GM12878 (cell line): ENCODE measurements at regions not wholly inside any gene's neighbourhood (a gene's known extent, or its start where the extent isn't known, plus 50 kb on each side); places are given as distances from the start of the nearest gene placed in this dataset.

Source experiments
- ATAC-seq: fragments of 200-7000 bp; cut with Tn5 transposase; 3 replicates; pipeline ENCODE4 v1.9.1; 2020; ENCODE audit warnings: mild to moderate bottlenecking, moderate library complexity
- BruUV-seq: library from RNA; stranded (reverse); fragments of 400-500 nt; replicated peaks from 2 replicates; lab custom pipeline; 2021; lab: Mats Ljungman, UMichigan
- CTCF ChIA-PET: fragments of 300-600 bp; sonication (Branson Sonifier 250); formaldehyde crosslinking; extraction: SDS; loops from one replicate; lab custom pipeline; 2021; ENCODE audit warnings: inconsistent platforms; lab: Yijun Ruan, JAX
- POLR2A ChIA-PET: fragments of 350-600 bp; formaldehyde crosslinking; extraction: SDS; loops from one replicate; lab custom pipeline; 2021; ENCODE audit warnings: inconsistent platforms; lab: Charles Lee
- RAD21 ChIA-PET: fragments of 300-600 bp; sonication (Branson Sonifier 250); formaldehyde crosslinking; loops from one replicate; lab custom pipeline; 2023; ENCODE audit warnings: antibody characterized with exemption; ENCODE audit not compliant: unreplicated experiment; lab: Charles Lee
- SMC1A ChIA-PET: fragments of 300-600 bp; sonication (Branson Sonifier 250); formaldehyde crosslinking; loops from one replicate; lab custom pipeline; 2023; ENCODE audit not compliant: unreplicated experiment, uncharacterized antibody; lab: Charles Lee
- DNase-seq: peaks from one replicate; pipeline ENCODE4 v3.0.0-alpha.2; 2011; ENCODE audit warnings: low read depth, low spot score
- FAIRE-seq: peaks from 3 replicates; lab custom pipeline; 2011; peaks lifted over from hg19 to GRCh38; lab: Jason Lieb, UNC
- H2AFZ ChIP-seq: 2 replicates; pipeline ENCODE4 v1.6.0; 2011; ENCODE audit warnings: low read depth, low read length, control low read depth; ENCODE audit not compliant: control insufficient read depth
- H3K27ac ChIP-seq: 2 replicates; pipeline ENCODE4 v1.5.1; 2011; ENCODE audit warnings: control low read depth; ENCODE audit not compliant: control insufficient read depth, insufficient read depth
- H3K27me3 ChIP-seq, 2 experiments: replicated peaks in 1 of 2; 2 replicates each; pipeline versions ENCODE4 v1.6.0 to v1.6.1; 2011; ENCODE audit warnings: low read length in 1 of 2; ENCODE audit not compliant: control insufficient read depth in 2 of 2, insufficient read depth in 2 of 2
- H3K36me3 ChIP-seq, 2 experiments: 2 replicates each; pipeline ENCODE4 v1.5.1; 2011; ENCODE audit warnings: low read length in 1 of 2; ENCODE audit not compliant: control insufficient read depth in 2 of 2, insufficient read depth in 2 of 2
- H3K4me1 ChIP-seq: 2 replicates; pipeline ENCODE4 v1.6.1; 2011; ENCODE audit warnings: mild to moderate bottlenecking, low read length, moderate library complexity, mixed read lengths; ENCODE audit not compliant: control insufficient read depth, insufficient read depth
- H3K4me2 ChIP-seq: 2 replicates; pipeline ENCODE4 v1.6.0; 2011; ENCODE audit warnings: control low read depth; ENCODE audit not compliant: control insufficient read depth, insufficient read depth
- H3K4me3 ChIP-seq: fragments of 200-600 bp; sonication (generic); 2 replicates; pipeline ENCODE4 v1.5.1; 2016
- H3K79me2 ChIP-seq: 2 replicates; pipeline ENCODE4 v1.6.0; 2011; ENCODE audit warnings: low read length; ENCODE audit not compliant: control insufficient read depth, insufficient read depth
- H3K9ac ChIP-seq: 2 replicates; pipeline ENCODE4 v1.8.0; 2011; ENCODE audit warnings: low read length, control low read depth, mixed read lengths; ENCODE audit not compliant: control insufficient read depth, insufficient read depth
- H3K9me3 ChIP-seq: replicated peaks from 3 replicates; pipeline ENCODE4 v1.5.1; 2011; ENCODE audit warnings: mild to moderate bottlenecking, low read length; ENCODE audit not compliant: control insufficient read depth, insufficient read depth
- H4K20me1 ChIP-seq: 2 replicates; pipeline ENCODE4 v1.6.0; 2011; ENCODE audit not compliant: control insufficient read depth, insufficient read depth
- ATF2 ChIP-seq: IDR thresholded peaks from 2 replicates; pipeline ENCODE4 v1.6.1; 2012; ENCODE audit warnings: low read length, inconsistent platforms
- BCL3 ChIP-seq: IDR thresholded peaks from 2 replicates; pipeline ENCODE4 v1.6.1; 2011; ENCODE audit warnings: borderline replicate concordance, low read depth, mild to moderate bottlenecking, moderate library complexity, low read length; ENCODE audit not compliant: insufficient read depth, poor library complexity, severe bottlenecking
- CEBPB ChIP-seq, 2 experiments: fragments of 150-350 bp in 1 of 2; IDR thresholded peaks; 2 replicates each; pipeline ENCODE4 v1.6.1; 2012 to 2014; ENCODE audit warnings: low read depth in 2 of 2, low read length in 2 of 2, borderline replicate concordance in 1 of 2, inconsistent platforms in 1 of 2
- CREB1 ChIP-seq: IDR thresholded peaks from 2 replicates; pipeline ENCODE4 v1.6.1; 2012; ENCODE audit warnings: low read depth, mild to moderate bottlenecking, inconsistent platforms
- CTCF ChIP-seq, 3 experiments: IDR thresholded peaks in 2 of 3; conservative IDR thresholded peaks in 1 of 3; 2 replicates each; pipeline ENCODE4 v1.5.1; 2011; ENCODE audit warnings: low read depth in 3 of 3, low read length in 3 of 3, mild to moderate bottlenecking in 3 of 3, control low read depth in 2 of 3, moderate library complexity in 2 of 3, inconsistent platforms in 1 of 3, mixed read lengths in 1 of 3; ENCODE audit not compliant: control insufficient read depth in 2 of 3, insufficient read depth in 1 of 3; ENCODE audit errors: extremely low read depth in 1 of 3
- EP300 ChIP-seq, 2 experiments: fragments of 150-350 bp in 1 of 2; IDR thresholded peaks; 2 replicates each; pipeline ENCODE4 v1.6.1; 2011 to 2012; ENCODE audit warnings: low read depth in 2 of 2, low read length in 2 of 2, borderline replicate concordance in 1 of 2, improper control_type of control experiment in 1 of 2, inconsistent platforms in 1 of 2; ENCODE audit not compliant: control insufficient read depth in 1 of 2
- NR2C1 ChIP-seq: fragments of 450-650 bp; IDR thresholded peaks from 2 replicates; pipeline ENCODE4 v1.6.1; 2017; ENCODE audit warnings: antibody characterized with exemption, mild to moderate bottlenecking, moderate library complexity
- RAD21 ChIP-seq: IDR thresholded peaks from 2 replicates; pipeline ENCODE4 v1.6.1; 2011; ENCODE audit warnings: mild to moderate bottlenecking, low read depth, low read length, moderate library complexity; ENCODE audit not compliant: insufficient read depth
- RELB ChIP-seq: fragments of 450-650 bp; IDR thresholded peaks from 2 replicates; pipeline ENCODE4 v1.6.1; 2017; ENCODE audit warnings: low read depth, mild to moderate bottlenecking, moderate library complexity
- TAF1 ChIP-seq: IDR thresholded peaks from 2 replicates; pipeline ENCODE4 v1.6.1; 2011; ENCODE audit warnings: mild to moderate bottlenecking, low read depth, low read length, borderline replicate concordance
- USF1 ChIP-seq: IDR thresholded peaks from 2 replicates; pipeline ENCODE4 v1.6.1; 2011; ENCODE audit warnings: borderline replicate concordance, low read depth, mild to moderate bottlenecking, moderate library complexity, mixed read lengths, low read length; ENCODE audit not compliant: insufficient read depth; ENCODE audit errors: extremely low read length
- ZBTB4 ChIP-seq: fragments of 450-650 bp; formaldehyde crosslinking; IDR thresholded peaks from 2 replicates; pipeline ENCODE4 v1.4.0; 2022; ENCODE audit warnings: mild to moderate bottlenecking, moderate library complexity
- whole genome bisulfite sequencing: methylation state at CpG from one replicate; pipeline ENCODE4 v1.1.6; 2016; ENCODE audit warnings: low lambda C conversion rate; ENCODE audit not compliant: insufficient replicate concordance, insufficient coverage; ENCODE audit errors: missing lambda C conversion rate; 5-methylcytosine and 5-hydroxymethylcytosine counted together
- in situ Hi-C: fragments of 300-500 bp; cut with MboI; formaldehyde crosslinking; loops from 9 replicates; pipeline ENCODE4 v1.14.3; 2018; ENCODE audit warnings: mixed read lengths
- intact Hi-C: fragments of 100-400 bp; cut with micrococcal nuclease; formaldehyde crosslinking; loops from one replicate; pipeline ENCODE4 v1.14.2; 2022; ENCODE audit not compliant: unreplicated experiment

GRCh38 chr10:118917701-118918100 is 111.8 kb upstream of the NANOS1 start:
- Histone ChIP-seq H3K27me3 (no peaks in the 10 kb centered on the region; a peak in 1 of 4 replicates), H3K4me3 (no peak overlapping the region), H3K27ac (no peak overlapping the region), H3K9ac (no peak overlapping the region), H3K4me1 (no peaks in the 10 kb centered on the region), H3K4me2 (no peak overlapping the region), H3K79me2 (no peaks in the 10 kb centered on the region), H4K20me1 (no peaks in the 10 kb centered on the region), H2AFZ (no peak overlapping the region), H3K9me3 (no peaks in the 10 kb centered on the region), H3K36me3 (no peaks in the 10 kb centered on the region)
- POLR2A ChIA-PET = no interaction called here
- DNase-seq (no peak), ATAC-seq (no peak), FAIRE-seq (no peak)
- SMC1A ChIA-PET = no interaction called here
- intact Hi-C loops = no loop called here
- RAD21 ChIA-PET = no interaction called here
- BruUV-seq = no TSS peak
- CTCF ChIA-PET = no interaction called here
- WGBS = 39% methylated on average over 7 of the region's 7 CpGs
- in situ Hi-C loops = no loop called here
- TF ChIP-seq BCL3 (no peak), ATF2 (no peak), RAD21 (no peak), USF1 (no peak), ZBTB4 (CRISPR knock-in tag) (no peak), CREB1 (no peak), NR2C1 (no peak), CEBPB (IDR thresholded peaks at IDR 0.05; ENCODE audit: borderline replicate concordance in 1 of 2, low read depth in 2 of 2, low read length in 2 of 2) (no peak), TAF1 (no peak), EP300 (IDR thresholded peaks at IDR 0.05; ENCODE audit: borderline replicate concordance in 1 of 2, control insufficient read depth in 1 of 2, low read depth in 2 of 2, low read length in 2 of 2) (no peak), CTCF (IDR thresholded peaks at IDR 0.05 in 2 of 3, conservative IDR thresholded peaks at IDR 0.05 in 1 of 3; ENCODE audit: control insufficient read depth in 2 of 3, extremely low read depth in 1 of 3, insufficient read depth in 1 of 3, low read depth in 3 of 3, low read length in 3 of 3) (no peak), RELB (no peak)
